HepG2 (cell line): ENCODE measurements at regions not wholly inside any gene's neighbourhood (a gene's known extent, or its start where the extent isn't known, plus 50 kb on each side); places are given as distances from the start of the nearest gene placed in this dataset.

Experiments
- BCL6 ChIP-seq: IDR thresholded peaks from 2 replicates; pipeline ENCODE4 v1.6.1; 2016; ENCODE audit warnings: missing genetic modification reagents, missing compliant biosample characterization
- CEBPB ChIP-seq: IDR thresholded peaks from 2 replicates; pipeline ENCODE4 v1.6.1; 2011; ENCODE audit warnings: low read depth, low read length, improper control_type of control experiment, borderline replicate concordance
- EED ChIP-seq: sonication (generic); formaldehyde crosslinking; IDR thresholded peaks from 2 replicates; pipeline ENCODE4 v1.5.0; 2020; ENCODE audit warnings: mild to moderate bottlenecking, missing genetic modification reagents
- ESRRA ChIP-seq: sonication (generic); formaldehyde crosslinking; IDR thresholded peaks from 2 replicates; pipeline ENCODE4 v1.5.1; 2020; ENCODE audit warnings: mild to moderate bottlenecking, low read depth, missing genetic modification reagents
- GABPA ChIP-seq, 2 experiments: IDR thresholded peaks; 2 replicates each; pipeline ENCODE4 v1.6.1; 2011 to 2016; ENCODE audit warnings: low read depth in 2 of 2, low read length in 1 of 2, missing biosample characterization in 1 of 2, missing genetic modification characterization in 1 of 2
- GABPB1 ChIP-seq: IDR thresholded peaks from 2 replicates; pipeline ENCODE4 v1.6.1; 2016; ENCODE audit warnings: mild to moderate bottlenecking, missing genetic modification reagents, moderate library complexity, missing compliant biosample characterization
- GPBP1L1 ChIP-seq: sonication (generic); formaldehyde crosslinking; IDR thresholded peaks from 2 replicates; pipeline ENCODE4 v1.5.0; 2020; ENCODE audit warnings: mild to moderate bottlenecking, missing genetic modification reagents
- HIVEP1 ChIP-seq: sonication (generic); formaldehyde crosslinking; IDR thresholded peaks from 2 replicates; pipeline ENCODE4 v1.4.0; 2020; ENCODE audit warnings: mild to moderate bottlenecking, missing genetic modification reagents
- JARID2 ChIP-seq: sonication (generic); formaldehyde crosslinking; IDR thresholded peaks from 2 replicates; pipeline ENCODE4 v1.8.1; 2023; ENCODE audit warnings: missing genetic modification reagents, inconsistent platforms; ENCODE audit not compliant: insufficient replicate concordance
- MATR3 ChIP-seq: sonication (generic); formaldehyde crosslinking; IDR thresholded peaks from 2 replicates; pipeline ENCODE4 v1.4.0; 2020; ENCODE audit warnings: missing genetic modification reagents
- MXI1 ChIP-seq: IDR thresholded peaks from 3 replicates; pipeline ENCODE4 v1.6.1; 2012; ENCODE audit warnings: low read depth, low read length, inconsistent platforms, borderline replicate concordance
- NFRKB ChIP-seq: fragments of 450-650 bp; IDR thresholded peaks from 2 replicates; pipeline ENCODE4 v1.6.1; 2017
- NR2C2 ChIP-seq: sonication (generic); formaldehyde crosslinking; IDR thresholded peaks from 2 replicates; pipeline ENCODE4 v1.4.0; 2020; ENCODE audit warnings: missing genetic modification reagents, mild to moderate bottlenecking, moderate library complexity, borderline replicate concordance
- POLR2A ChIP-seq, 2 experiments: IDR thresholded peaks; 2 replicates each; pipeline ENCODE4 v1.6.1; 2011; ENCODE audit warnings: low read depth in 2 of 2, low read length in 2 of 2, mild to moderate bottlenecking in 1 of 2, moderate library complexity in 1 of 2; ENCODE audit not compliant: insufficient read depth in 1 of 2
- RXRB ChIP-seq: IDR thresholded peaks from 2 replicates; pipeline ENCODE4 v1.6.1; 2016; ENCODE audit warnings: borderline replicate concordance, missing genetic modification reagents, missing compliant biosample characterization
- SIN3A ChIP-seq: IDR thresholded peaks from 2 replicates; pipeline ENCODE4 v1.6.1; 2011; ENCODE audit warnings: low read depth, mild to moderate bottlenecking, control low read depth, low read length, borderline replicate concordance
- SMARCC2 ChIP-seq: fragments of 450-650 bp; IDR thresholded peaks from 2 replicates; pipeline ENCODE4 v1.6.1; 2017; ENCODE audit warnings: antibody characterized with exemption, mild to moderate bottlenecking
- ZNF333 ChIP-seq: sonication (generic); formaldehyde crosslinking; IDR thresholded peaks from 2 replicates; pipeline ENCODE4 v1.4.0; 2020; ENCODE audit warnings: mild to moderate bottlenecking, missing genetic modification reagents, borderline replicate concordance
- ZNF44 ChIP-seq: sonication (generic); formaldehyde crosslinking; IDR thresholded peaks from 2 replicates; pipeline ENCODE4 v1.5.1; 2020; ENCODE audit warnings: mild to moderate bottlenecking, missing genetic modification reagents
- ZNF441 ChIP-seq: sonication (generic); formaldehyde crosslinking; IDR thresholded peaks from 2 replicates; pipeline ENCODE4 v1.7.0; 2021; ENCODE audit warnings: missing genetic modification reagents, borderline replicate concordance
- ZNF496 ChIP-seq: sonication (generic); formaldehyde crosslinking; IDR thresholded peaks from 2 replicates; pipeline ENCODE4 v1.8.1; 2023; ENCODE audit warnings: mild to moderate bottlenecking, moderate library complexity, missing genetic modification reagents; ENCODE audit not compliant: insufficient replicate concordance
- ZNF552 ChIP-seq: sonication (generic); formaldehyde crosslinking; IDR thresholded peaks from 2 replicates; pipeline ENCODE4 v1.9.0; 2022; ENCODE audit warnings: missing genetic modification reagents, mild to moderate bottlenecking, borderline replicate concordance
- ZNF564 ChIP-seq: sonication (generic); formaldehyde crosslinking; IDR thresholded peaks from 2 replicates; pipeline ENCODE4 v1.8.1; 2023; ENCODE audit warnings: mild to moderate bottlenecking, missing genetic modification reagents
- ZNF761 ChIP-seq: sonication (generic); formaldehyde crosslinking; conservative IDR thresholded peaks from 2 replicates; pipeline ENCODE4 v1.4.0; 2020; ENCODE audit warnings: mild to moderate bottlenecking, missing genetic modification reagents
- ZNF775 ChIP-seq: sonication (generic); formaldehyde crosslinking; IDR thresholded peaks from 2 replicates; pipeline ENCODE4 v1.4.0; 2020; ENCODE audit warnings: missing genetic modification reagents, mild to moderate bottlenecking, moderate library complexity, borderline replicate concordance
- TF ChIP-seq, protein P1 (sequence below): sonication (generic); formaldehyde crosslinking; IDR thresholded peaks from 2 replicates; pipeline ENCODE4 v1.8.0; 2022; ENCODE audit warnings: missing genetic modification reagents, mild to moderate bottlenecking, inconsistent platforms, borderline replicate concordance
- TF ChIP-seq, protein P2 (sequence below), 2 experiments: sonication (generic) in 1 of 2; formaldehyde crosslinking in 1 of 2; IDR thresholded peaks; 2 replicates each; pipeline versions ENCODE4 v1.4.0 to v1.6.1; 2018 to 2020; ENCODE audit warnings: missing genetic modification reagents in 2 of 2, borderline replicate concordance in 1 of 2, low read depth in 1 of 2, mild to moderate bottlenecking in 1 of 2, missing biosample characterization in 1 of 2
- TF ChIP-seq, protein P3 (sequence below): sonication (generic); formaldehyde crosslinking; IDR thresholded peaks from 2 replicates; pipeline ENCODE4 v1.4.0; 2020; ENCODE audit warnings: missing genetic modification reagents, borderline replicate concordance

DNA sequence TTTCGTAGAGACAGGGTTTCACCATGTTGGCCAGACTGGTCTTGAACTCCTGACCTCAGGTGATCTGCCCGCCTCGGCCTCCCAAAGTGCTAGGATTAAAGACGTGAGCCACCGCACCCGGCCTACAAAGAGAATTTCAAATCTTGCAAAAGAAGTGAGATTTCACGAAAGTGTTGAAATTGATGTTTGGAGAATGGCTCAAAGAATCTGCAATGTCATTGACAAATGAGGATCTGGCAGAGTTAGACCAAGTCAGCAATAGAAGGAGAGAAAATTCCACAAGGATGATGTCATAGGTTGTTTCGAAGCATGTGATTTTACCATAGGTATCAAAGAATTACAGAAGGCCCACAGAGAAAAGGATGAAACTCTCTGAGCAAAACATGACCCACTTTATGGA, 71.7 kb downstream of the LYZL2 start (continued):
- TF ChIP-seq GPBP1L1 (CRISPR knock-in tag) (no peak), BCL6 (peak; percentile 69), EED (CRISPR knock-in tag) (no peak), MXI1 (no peak), SIN3A (no peak), HIVEP1 (CRISPR knock-in tag) (no peak), ZNF496 (no peak), MATR3 (no peak), ZNF761 (CRISPR knock-in tag) (no peak), RXRB (CRISPR knock-in tag) (no peak), POLR2A (IDR thresholded peaks at IDR 0.05; ENCODE audit: insufficient read depth in 1 of 2, low read depth in 2 of 2, low read length in 2 of 2) (no peak), NR2C2 (CRISPR knock-in tag) (peak; percentile 33; the same call in 1 of the 2 replicates), GABPB1 (CRISPR knock-in tag) (0 out of 2 replicates have a peak, but pooled peaks have one; percentile 13), ZNF552 (CRISPR knock-in tag) (no peak), GABPA (IDR thresholded peaks at IDR 0.05; ENCODE audit: low read depth, low read length) (no peak), GABPA (CRISPR knock-in tag; IDR thresholded peaks at IDR 0.05; ENCODE audit: low read depth) (no peak), ZNF564 (CRISPR knock-in tag) (no peak), ESRRA (CRISPR knock-in tag) (no peak), ZNF441 (CRISPR knock-in tag) (no peak), JARID2 (no peak), CEBPB (peak; percentile 74), ZNF333 (CRISPR knock-in tag) (no peak), ZNF775 (CRISPR knock-in tag) (no peak), NFRKB (no peak), SMARCC2 (no peak), ZNF44 (CRISPR knock-in tag) (no peak)
- TF ChIP-seq, protein P1, sequence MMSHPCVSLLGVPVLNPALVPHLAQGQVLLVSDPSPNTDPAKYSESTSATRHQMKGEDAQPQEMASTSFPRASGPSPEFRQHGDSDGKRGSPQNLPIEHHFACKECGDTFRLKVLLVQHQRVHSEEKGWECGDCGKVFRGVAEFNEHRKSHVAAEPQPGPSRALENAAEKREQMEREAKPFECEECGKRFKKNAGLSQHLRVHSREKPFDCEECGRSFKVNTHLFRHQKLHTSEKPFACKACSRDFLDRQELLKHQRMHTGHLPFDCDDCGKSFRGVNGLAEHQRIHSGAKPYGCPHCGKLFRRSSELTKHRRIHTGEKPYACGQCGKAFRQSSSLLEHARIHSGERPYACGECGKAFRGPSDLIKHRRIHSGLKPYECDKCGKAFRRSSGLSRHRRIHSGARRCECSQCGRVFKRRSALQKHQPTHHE (CRISPR knock-in tag), result no peak
- TF ChIP-seq, protein P2, sequence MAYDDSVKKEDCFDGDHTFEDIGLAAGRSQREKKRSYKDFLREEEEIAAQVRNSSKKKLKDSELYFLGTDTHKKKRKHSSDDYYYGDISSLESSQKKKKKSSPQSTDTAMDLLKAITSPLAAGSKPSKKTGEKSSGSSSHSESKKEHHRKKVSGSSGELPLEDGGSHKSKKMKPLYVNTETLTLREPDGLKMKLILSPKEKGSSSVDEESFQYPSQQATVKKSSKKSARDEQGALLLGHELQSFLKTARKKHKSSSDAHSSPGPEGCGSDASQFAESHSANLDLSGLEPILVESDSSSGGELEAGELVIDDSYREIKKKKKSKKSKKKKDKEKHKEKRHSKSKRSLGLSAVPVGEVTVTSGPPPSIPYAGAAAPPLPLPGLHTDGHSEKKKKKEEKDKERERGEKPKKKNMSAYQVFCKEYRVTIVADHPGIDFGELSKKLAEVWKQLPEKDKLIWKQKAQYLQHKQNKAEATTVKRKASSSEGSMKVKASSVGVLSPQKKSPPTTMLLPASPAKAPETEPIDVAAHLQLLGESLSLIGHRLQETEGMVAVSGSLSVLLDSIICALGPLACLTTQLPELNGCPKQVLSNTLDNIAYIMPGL (CRISPR knock-in tag; IDR thresholded peaks at IDR 0.05; ENCODE audit: borderline replicate concordance in 1 of 2, low read depth in 1 of 2), result no peak
- TF ChIP-seq, protein P3, sequence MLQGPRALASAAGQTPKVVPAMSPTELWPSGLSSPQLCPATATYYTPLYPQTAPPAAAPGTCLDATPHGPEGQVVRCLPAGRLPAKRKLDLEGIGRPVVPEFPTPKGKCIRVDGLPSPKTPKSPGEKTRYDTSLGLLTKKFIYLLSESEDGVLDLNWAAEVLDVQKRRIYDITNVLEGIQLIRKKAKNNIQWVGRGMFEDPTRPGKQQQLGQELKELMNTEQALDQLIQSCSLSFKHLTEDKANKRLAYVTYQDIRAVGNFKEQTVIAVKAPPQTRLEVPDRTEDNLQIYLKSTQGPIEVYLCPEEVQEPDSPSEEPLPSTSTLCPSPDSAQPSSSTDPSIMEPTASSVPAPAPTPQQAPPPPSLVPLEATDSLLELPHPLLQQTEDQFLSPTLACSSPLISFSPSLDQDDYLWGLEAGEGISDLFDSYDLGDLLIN (CRISPR knock-in tag), result no peak
